DMS79 treated with DMSO at 0.1 percent for 48 hours (cell line): ENCODE measurements at regions not wholly inside any gene's neighbourhood (a gene's known extent, or its start where the extent isn't known, plus 50 kb on each side); places are given as distances from the start of the nearest gene placed in this dataset.
A peak's percentile ranks its signal among the peaks of the same experiment; 100 is the strongest.

ENCODE experiments used
- DNase-seq: peaks from one replicate; lab custom pipeline; 2025; lab: John Stamatoyannopoulos, UW

GRCh38 chr14:53462931-53463778, 310.0 kb upstream of the DDHD1 start:
- DNase-seq = peak; percentile 100

GRCh38 chr14:53461858-53462257, 308.7 kb upstream of the DDHD1 start:
- DNase-seq = peak; percentile 79

- no peak for DNase-seq
Measured at GRCh38 chr14:53460544-53460943, 307.4 kb upstream of the DDHD1 start.

GRCh38 chr14:53458368-53458814, 305.3 kb upstream of the DDHD1 start:
- peak; percentile 54 for DNase-seq

- DNase-seq = no peak
Measured at GRCh38 chr14:53456931-53457330, 303.8 kb upstream of the DDHD1 start.

- no peak for DNase-seq
Measured at GRCh38 chr14:53452005-53452673, 299.0 kb upstream of the DDHD1 start.

GRCh38 chr14:53450871-53451270, 297.7 kb upstream of the DDHD1 start:
- no peak for DNase-seq

- no peak for DNase-seq
Measured at GRCh38 chr14:53448682-53449081, 295.6 kb upstream of the DDHD1 start.

GRCh38 chr14:53444677-53445312, 291.7 kb upstream of the DDHD1 start:
- no peak for DNase-seq

- no peak for DNase-seq
Measured at GRCh38 chr14:53441789-53442188, 288.7 kb upstream of the DDHD1 start.

- no peak for DNase-seq
Measured at GRCh38 chr14:53437858-53438257, 284.7 kb upstream of the DDHD1 start.

- DNase-seq = peak; percentile 17
Measured at GRCh38 chr14:53432378-53432802, 279.3 kb upstream of the DDHD1 start.

GRCh38 chr14:53430870-53431269, 277.7 kb upstream of the DDHD1 start:
- no peak for DNase-seq

GRCh38 chr14:53412819-53413675, 259.9 kb upstream of the DDHD1 start:
- no peak for DNase-seq

- no peak for DNase-seq
Measured at GRCh38 chr14:53411125-53411524, 258.0 kb upstream of the DDHD1 start.

GRCh38 chr14:53409969-53410368, 256.8 kb upstream of the DDHD1 start:
- no peak for DNase-seq

- no peak for DNase-seq
Measured at GRCh38 chr14:53409289-53409688, 256.2 kb upstream of the DDHD1 start.

GRCh38 chr14:53408175-53408879, 255.2 kb upstream of the DDHD1 start:
- DNase-seq = peak; percentile 100

- no peak for DNase-seq
Measured at GRCh38 chr14:53406519-53406918, 253.4 kb upstream of the DDHD1 start.

- no peak for DNase-seq
Measured at GRCh38 chr14:53401646-53402045, 248.5 kb upstream of the DDHD1 start.

- DNase-seq = no peak
Measured at GRCh38 chr14:53399057-53399456, 245.9 kb upstream of the DDHD1 start.
